Upper lobe of left lung (tissue), 6 donors: ENCODE measurements at regions not wholly inside any gene's neighbourhood (a gene's known extent, or its start where the extent isn't known, plus 50 kb on each side); places are given as distances from the start of the nearest gene placed in this dataset.

ENCODE experiments used
- ATAC-seq, 2 donors: fragments of 200-7000 bp; cut with Tn5 transposase; one replicate each; pipeline ENCODE4 v1.9.1; 2022; ENCODE audit warnings: mild to moderate bottlenecking in 2 of 2, moderate library complexity in 2 of 2; ENCODE audit not compliant: low FRiP score in 2 of 2
- DNase-seq, 2 donors: peaks; one replicate each; pipeline ENCODE4 v3.0.0-alpha.2; 2019 to 2020
- H3K27ac ChIP-seq, 4 donors: fragments of 200-600 bp; sonication (generic); one replicate each; pipeline ENCODE4 v1.5.1; 2016 to 2019
- H3K27me3 ChIP-seq, 4 donors: fragments of 200-600 bp; sonication (generic); one replicate each; pipeline ENCODE4 v1.5.1; 2017 to 2019
- H3K36me3 ChIP-seq, 4 donors: fragments of 200-600 bp; sonication (generic); one replicate each; pipeline ENCODE4 v1.5.1; 2016 to 2019
- H3K4me1 ChIP-seq, 4 donors: fragments of 200-600 bp; sonication (generic); one replicate each; pipeline ENCODE4 v1.5.1; 2018 to 2019
- H3K4me3 ChIP-seq, 4 donors: fragments of 200-600 bp; sonication (generic); one replicate each; pipeline ENCODE4 v1.5.1; 2017 to 2019; ENCODE audit warnings: mild to moderate bottlenecking in 2 of 4, moderate library complexity in 1 of 4
- H3K9me3 ChIP-seq, 4 donors: fragments of 200-600 bp; sonication (generic); one replicate each; pipeline ENCODE4 v1.5.1; 2018 to 2019
- CTCF ChIP-seq, 6 experiments: fragments of 450-650 bp in 4 of 6; fragments of 200-600 bp in 2 of 6; sonication (generic) in 2 of 6; IDR thresholded peaks; one replicate each; pipeline ENCODE4 v1.5.1; 2016 to 2019; ENCODE audit warnings: antibody characterized with exemption in 6 of 6
- EP300 ChIP-seq, 4 donors: sonication (generic); formaldehyde crosslinking; IDR thresholded peaks; one replicate each; pipeline ENCODE4 v1.5.1; 2017; ENCODE audit warnings: antibody characterized with exemption in 4 of 4, control low read depth in 2 of 4
- POLR2A ChIP-seq, 4 donors: fragments of 450-650 bp; IDR thresholded peaks; one replicate each; pipeline ENCODE4 v1.5.1; 2016 to 2017; ENCODE audit warnings: antibody characterized with exemption in 4 of 4, mild to moderate bottlenecking in 2 of 4
- POLR2AphosphoS5 ChIP-seq, 2 donors: sonication (generic); formaldehyde crosslinking; IDR thresholded peaks; one replicate each; pipeline ENCODE4 v1.5.1; 2017; ENCODE audit warnings: antibody characterized with exemption in 2 of 2
- WGBS, 2 donors: methylation state at CpG; one replicate each; pipeline ENCODE4 v1.1.5; 2017 to 2018; 5-methylcytosine and 5-hydroxymethylcytosine counted together
- donor health status: DM: no; HTN: no; CAD: no; lungs with moderate emphysema.
- donor health status: DM: no; HTN: yes; CAD: no; lungs with severe emphysema.

- TF ChIP-seq POLR2A (IDR thresholded peaks at IDR 0.05) (no peak), POLR2AphosphoS5 (IDR thresholded peaks at IDR 0.05) (no peak), CTCF (IDR thresholded peaks at IDR 0.05) (peak in 3 of 6 experiments; percentile 29 to 52 (median 38))
- DNase-seq: no peak
- peak in 1 of 2 donors; percentile 73 for ATAC-seq
- no peak overlapping the region for H3K27ac ChIP-seq
- no peaks in the 10 kb centered on the region for H3K36me3 ChIP-seq
- no peaks in the 10 kb centered on the region for H3K27me3 ChIP-seq
- H3K4me1 ChIP-seq: no peaks in the 10 kb centered on the region
- WGBS, 2 donors: 5 to 19% methylated on average over 3 of the region's 3 CpGs
- H3K4me3 ChIP-seq: no peak overlapping the region
- H3K9me3 ChIP-seq: no peaks in the 10 kb centered on the region
Measured at GRCh38 chr2:219736209-219736608, 108.8 kb downstream of the SLC4A3 start.

GRCh38 chr2:219737270-219737691 lies 109.9 kb downstream of the SLC4A3 start:
- ATAC-seq (peak in 1 of 2 donors; percentile 35), DNase-seq (no peak)
- 65 to 75% methylated on average over 1 to 4 of the region's 4 CpGs for whole genome bisulfite sequencing, 2 donors

GRCh38 chr2:219739066-219739465 lies 111.6 kb downstream of the SLC4A3 start:
- H3K27ac ChIP-seq: no peak overlapping the region
- ATAC-seq: no peak
- peaks cover 0 to under 1% (median 0%) of the 10 kb centered on the region in 4 donors for H3K4me1 ChIP-seq
- H3K9me3 ChIP-seq: no peaks in the 10 kb centered on the region
- DNase-seq: no peak
- H3K4me3 ChIP-seq: no peak overlapping the region
- TF ChIP-seq POLR2AphosphoS5 (IDR thresholded peaks at IDR 0.05) (no peak), POLR2A (IDR thresholded peaks at IDR 0.05) (no peak), EP300 (IDR thresholded peaks at IDR 0.05) (no peak), CTCF (IDR thresholded peaks at IDR 0.05) (no peak)
- 65 to 74% methylated on average over 4 of the region's 4 CpGs for WGBS, 2 donors
- no peaks in the 10 kb centered on the region for H3K36me3 ChIP-seq
- H3K27me3 ChIP-seq: no peaks in the 10 kb centered on the region

More at GRCh38 chr2:219737270-219737691, 109.9 kb downstream of the SLC4A3 start:
- H3K4me1 ChIP-seq: no peaks in the 10 kb centered on the region
- H3K36me3 ChIP-seq: no peaks in the 10 kb centered on the region
- TF ChIP-seq CTCF (IDR thresholded peaks at IDR 0.05) (no peak), POLR2AphosphoS5 (IDR thresholded peaks at IDR 0.05) (no peak), EP300 (IDR thresholded peaks at IDR 0.05) (no peak), POLR2A (IDR thresholded peaks at IDR 0.05) (no peak)
- H3K27me3 ChIP-seq: no peaks in the 10 kb centered on the region
- no peak overlapping the region for H3K27ac ChIP-seq
- H3K9me3 ChIP-seq: no peaks in the 10 kb centered on the region
- H3K4me3 ChIP-seq: no peak overlapping the region

- Histone ChIP-seq H3K27ac (no peak overlapping the region), H3K4me3 (no peak overlapping the region), H3K27me3 (no peaks in the 10 kb centered on the region), H3K4me1 (peaks cover 0 to 5% (median 0%) of the 10 kb centered on the region in 4 donors), H3K9me3 (no peaks in the 10 kb centered on the region), H3K36me3 (no peaks in the 10 kb centered on the region)
- WGBS, 2 donors: 79 to 83% methylated on average over 10 to 13 of the region's 13 CpGs
- TF ChIP-seq POLR2AphosphoS5 (IDR thresholded peaks at IDR 0.05) (no peak), POLR2A (IDR thresholded peaks at IDR 0.05) (no peak), CTCF (IDR thresholded peaks at IDR 0.05) (no peak), EP300 (IDR thresholded peaks at IDR 0.05) (no peak)
- DNase-seq: no peak
- no peak for ATAC-seq
Measured at GRCh38 chr2:219739866-219740440, 112.5 kb downstream of the SLC4A3 start.

- H3K4me1 ChIP-seq: peaks cover 0 to 5% (median 0%) of the 10 kb centered on the region in 4 donors
- no peak overlapping the region for H3K27ac ChIP-seq
- ATAC-seq (no peak), DNase-seq (no peak)
- no peaks in the 10 kb centered on the region for H3K9me3 ChIP-seq
- H3K27me3 ChIP-seq: no peaks in the 10 kb centered on the region
- H3K4me3 ChIP-seq: no peak overlapping the region
- no peak for TF ChIP-seq POLR2AphosphoS5 (IDR thresholded peaks at IDR 0.05)
- 60 to 75% methylated on average over 1 of the region's 1 CpG for WGBS, 2 donors
- no peaks in the 10 kb centered on the region for H3K36me3 ChIP-seq
Measured at GRCh38 chr2:219743548-219743947, 116.1 kb downstream of the SLC4A3 start.
